BJ (cell line): ENCODE measurements at regions not wholly inside any gene's neighbourhood (a gene's known extent, or its start where the extent isn't known, plus 50 kb on each side); places are given as distances from the start of the nearest gene placed in this dataset.

Experiments used
- CTCF ChIA-PET: fragments of 350-600 bp; formaldehyde crosslinking; extraction: SDS; loops from one replicate; lab custom pipeline; 2021; ENCODE audit warnings: antibody characterized with exemption, inconsistent platforms; lab: Yijun Ruan, JAX
- POLR2A ChIA-PET: fragments of 300-600 bp; sonication (Branson Sonifier 250); formaldehyde crosslinking; extraction: SDS; loops from one replicate; lab custom pipeline; 2021; ENCODE audit warnings: antibody characterized with exemption; lab: Charles Lee
- DNase-seq: peaks from one replicate; pipeline ENCODE4 v3.0.0-alpha.2; 2011; ENCODE audit warnings: low read depth
- H3K27me3 ChIP-seq: 2 replicates; pipeline ENCODE4 v1.6.0; 2011; ENCODE audit warnings: low read length; ENCODE audit not compliant: control insufficient read depth, insufficient read depth
- H3K36me3 ChIP-seq: 2 replicates; pipeline ENCODE4 v1.5.1; 2011; ENCODE audit warnings: low read length; ENCODE audit not compliant: control insufficient read depth, insufficient read depth
- H3K4me3 ChIP-seq: 2 replicates; pipeline ENCODE4 v1.5.1; 2011; ENCODE audit warnings: low read depth, mild to moderate bottlenecking, control low read depth, low read length
- TF ChIP-seq, protein P1 (sequence below): IDR thresholded peaks from 2 replicates; pipeline ENCODE4 v1.5.1; 2011; ENCODE audit warnings: low read depth, mild to moderate bottlenecking, control low read depth, inconsistent platforms, low read length, moderate library complexity; ENCODE audit not compliant: insufficient read depth

DNA sequence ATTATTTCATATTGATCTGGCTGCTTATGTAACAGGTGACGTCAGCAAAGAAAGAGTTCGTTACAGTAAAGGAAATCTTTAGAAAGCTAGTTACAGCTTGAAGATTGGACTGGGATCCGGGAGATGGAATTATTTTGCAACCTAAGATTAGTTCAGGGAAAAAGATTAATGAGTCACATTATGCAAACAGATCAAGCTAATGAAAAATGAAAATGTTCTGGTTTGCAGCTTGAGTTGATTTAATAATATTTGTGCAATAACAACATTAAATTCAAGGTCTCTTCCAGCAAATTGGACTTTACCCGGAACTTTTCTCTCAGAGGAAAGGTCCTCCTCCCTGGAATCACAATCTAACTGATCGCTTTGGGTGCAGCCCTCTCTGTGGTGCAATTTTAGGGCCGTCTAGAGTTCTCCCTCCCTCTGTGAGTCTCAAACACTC is 119.5 kb downstream of the OTUD1 start:
- POLR2A ChIA-PET, result interaction anchor here (0.6 kb wide), 1 partner anchor 13 kb away, joined by 3 read pairs; no protein-coding TSS in a partner anchor
- no peak for DNase-seq
- CTCF ChIA-PET, result no interaction called here
- TF ChIP-seq, protein P1, sequence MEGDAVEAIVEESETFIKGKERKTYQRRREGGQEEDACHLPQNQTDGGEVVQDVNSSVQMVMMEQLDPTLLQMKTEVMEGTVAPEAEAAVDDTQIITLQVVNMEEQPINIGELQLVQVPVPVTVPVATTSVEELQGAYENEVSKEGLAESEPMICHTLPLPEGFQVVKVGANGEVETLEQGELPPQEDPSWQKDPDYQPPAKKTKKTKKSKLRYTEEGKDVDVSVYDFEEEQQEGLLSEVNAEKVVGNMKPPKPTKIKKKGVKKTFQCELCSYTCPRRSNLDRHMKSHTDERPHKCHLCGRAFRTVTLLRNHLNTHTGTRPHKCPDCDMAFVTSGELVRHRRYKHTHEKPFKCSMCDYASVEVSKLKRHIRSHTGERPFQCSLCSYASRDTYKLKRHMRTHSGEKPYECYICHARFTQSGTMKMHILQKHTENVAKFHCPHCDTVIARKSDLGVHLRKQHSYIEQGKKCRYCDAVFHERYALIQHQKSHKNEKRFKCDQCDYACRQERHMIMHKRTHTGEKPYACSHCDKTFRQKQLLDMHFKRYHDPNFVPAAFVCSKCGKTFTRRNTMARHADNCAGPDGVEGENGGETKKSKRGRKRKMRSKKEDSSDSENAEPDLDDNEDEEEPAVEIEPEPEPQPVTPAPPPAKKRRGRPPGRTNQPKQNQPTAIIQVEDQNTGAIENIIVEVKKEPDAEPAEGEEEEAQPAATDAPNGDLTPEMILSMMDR, result no peak
- Histone ChIP-seq H3K36me3 (no peaks in the 10 kb centered on the region), H3K4me3 (no peak overlapping the region), H3K27me3 (no peaks in the 10 kb centered on the region)

DNA sequence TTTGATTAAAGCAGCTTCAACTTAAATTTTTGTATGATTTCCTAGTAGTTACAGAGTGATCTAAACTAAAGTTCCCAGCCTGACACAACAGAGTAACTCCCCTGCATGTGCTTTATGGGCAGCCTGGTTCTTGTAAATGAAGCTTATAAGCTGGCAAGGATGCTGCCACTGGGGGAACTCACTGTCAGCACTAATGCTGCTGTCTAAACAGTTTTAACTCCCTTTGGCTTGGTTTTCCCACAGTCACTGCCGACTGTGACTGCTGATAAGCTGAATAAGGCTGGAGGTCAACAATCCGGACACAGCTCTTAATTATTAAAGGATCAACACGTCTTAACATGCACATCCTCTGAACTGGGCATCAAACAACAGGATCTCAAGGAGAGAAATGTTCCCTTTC is 130.1 kb downstream of the OTUD1 start:
- no peak for DNase-seq
- Histone ChIP-seq H3K36me3 (no peaks in the 10 kb centered on the region), H3K27me3 (no peaks in the 10 kb centered on the region), H3K4me3 (no peak overlapping the region)
- CTCF ChIA-PET, result interaction anchor here (0.8 kb wide), 1 partner anchor 13 kb away, joined by 3 read pairs; no protein-coding TSS in a partner anchor
- POLR2A ChIA-PET, result no interaction called here
- TF ChIP-seq, protein P1, result no peak

DNA sequence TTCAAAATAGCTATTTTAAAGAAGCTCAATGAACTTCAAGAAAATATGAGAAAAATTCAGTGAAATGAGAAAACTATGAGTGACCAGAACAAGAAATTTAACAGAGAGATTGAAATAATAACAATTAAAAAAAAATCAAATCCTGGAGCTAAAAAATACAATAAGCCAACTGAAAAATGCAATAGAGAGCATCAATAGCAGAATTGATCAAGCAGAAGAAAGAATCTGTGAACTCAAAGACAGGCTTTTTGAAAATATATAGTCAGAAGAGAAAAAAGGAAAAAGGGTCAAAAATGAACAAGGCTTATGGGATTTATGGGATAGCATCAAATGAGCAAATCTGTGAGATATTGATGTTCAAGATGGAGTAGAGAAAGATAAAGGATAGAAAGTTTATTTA is 133.0 kb downstream of the OTUD1 start:
- Histone ChIP-seq H3K27me3 (no peaks in the 10 kb centered on the region), H3K4me3 (no peak overlapping the region), H3K36me3 (no peaks in the 10 kb centered on the region)
- TF ChIP-seq, protein P1, result no peak
- ChIA-PET POLR2A (no interaction called here), CTCF (no interaction called here)
- DNase-seq, result no peak

DNA sequence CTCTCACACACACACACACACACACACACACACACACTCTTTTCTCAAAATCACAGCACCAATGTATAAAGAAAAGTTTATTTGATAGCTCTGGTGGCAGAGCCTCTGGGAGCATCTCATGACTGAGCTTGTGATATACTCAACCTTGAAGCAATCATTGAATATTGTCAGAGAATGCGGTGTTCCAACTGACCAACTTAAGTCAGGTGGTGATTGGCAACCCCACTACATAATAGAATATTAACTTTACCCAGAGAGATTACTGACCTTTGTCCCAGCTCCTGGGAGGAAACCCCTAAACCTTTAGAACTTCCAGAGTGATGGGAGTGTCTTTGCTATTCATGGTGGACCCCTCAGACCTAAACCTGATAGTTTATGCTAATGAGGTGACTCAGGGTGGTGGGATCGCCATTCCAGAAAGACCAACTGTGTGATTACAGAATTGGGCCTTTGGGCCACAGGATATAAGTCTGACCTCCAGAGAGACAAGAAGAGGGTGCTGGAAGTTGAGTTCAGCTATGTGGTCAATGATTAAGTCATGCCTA is 143.1 kb downstream of the OTUD1 start:
- H3K27me3 ChIP-seq, result no peaks in the 10 kb centered on the region
- H3K4me3 ChIP-seq, result no peak overlapping the region
- TF ChIP-seq, protein P1, result no peak
- POLR2A ChIA-PET, result no interaction called here
- H3K36me3 ChIP-seq, result no peaks in the 10 kb centered on the region
- CTCF ChIA-PET, result interaction anchor here (1.2 kb wide), 1 partner anchor 13 kb away, joined by 3 read pairs; no protein-coding TSS in a partner anchor
- DNase-seq, result no peak

DNA sequence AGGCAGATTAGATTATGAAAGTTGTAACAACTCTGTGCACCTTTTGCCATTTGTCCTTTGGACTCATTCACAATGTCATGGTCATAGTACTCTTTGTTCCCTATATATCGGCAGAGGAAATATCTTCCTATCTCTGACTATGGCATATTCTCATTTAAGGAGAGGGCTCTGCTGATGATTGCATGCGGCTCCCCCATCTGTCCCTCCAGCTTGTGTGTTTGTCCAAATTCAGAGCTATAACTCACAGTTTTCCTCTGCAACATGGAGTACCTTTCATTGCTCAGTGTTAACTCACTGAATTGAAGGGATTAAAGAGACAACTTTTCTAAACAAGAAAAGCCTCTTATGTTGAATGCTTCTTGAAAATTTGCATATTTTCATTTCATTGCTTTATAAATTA is 145.5 kb downstream of the OTUD1 start:
- H3K4me3 ChIP-seq, result no peak overlapping the region
- POLR2A ChIA-PET, result no interaction called here
- CTCF ChIA-PET, result no interaction called here
- H3K27me3 ChIP-seq, result no peaks in the 10 kb centered on the region
- no peaks in the 10 kb centered on the region for H3K36me3 ChIP-seq
- DNase-seq, result no peak
- TF ChIP-seq, protein P1, result no peak
